PC-9 (cell line): ENCODE measurements at regions not wholly inside any gene's neighbourhood (a gene's known extent, or its start where the extent isn't known, plus 50 kb on each side); places are given as distances from the start of the nearest gene placed in this dataset.

ENCODE experiments used
- EZH2 ChIP-seq: fragments of 200-600 bp; sonication (generic); IDR thresholded peaks from 2 replicates; pipeline ENCODE4 v1.8.0; 2017; ENCODE audit warnings: antibody characterized with exemption, low read depth
- TF ChIP-seq, protein P1 (sequence below): fragments of 200-600 bp; sonication (generic); conservative IDR thresholded peaks from 2 replicates; pipeline ENCODE4 v1.6.1; 2017; ENCODE audit warnings: mixed run types, antibody characterized with exemption, mild to moderate bottlenecking, moderate library complexity

DNA sequence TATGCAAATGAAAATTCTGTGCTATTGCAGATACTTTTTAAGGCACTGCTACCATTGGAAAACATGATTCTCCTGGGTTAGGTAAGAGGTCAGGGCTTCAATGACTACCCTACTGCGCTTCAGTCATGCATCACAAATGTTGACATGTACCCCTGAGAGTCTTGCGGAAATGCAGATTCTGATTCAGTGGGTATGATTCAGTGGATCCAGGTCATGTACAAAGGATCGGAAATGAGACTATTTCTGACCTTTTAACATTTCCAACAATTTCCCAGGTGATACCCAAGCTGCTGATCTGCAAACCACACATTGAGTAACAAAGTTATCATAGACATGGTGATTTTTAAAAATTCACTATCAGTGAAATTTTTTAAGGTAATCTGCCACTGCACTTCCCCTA lies 62.6 kb downstream of the DDX53 start:
- TF ChIP-seq, protein P1, sequence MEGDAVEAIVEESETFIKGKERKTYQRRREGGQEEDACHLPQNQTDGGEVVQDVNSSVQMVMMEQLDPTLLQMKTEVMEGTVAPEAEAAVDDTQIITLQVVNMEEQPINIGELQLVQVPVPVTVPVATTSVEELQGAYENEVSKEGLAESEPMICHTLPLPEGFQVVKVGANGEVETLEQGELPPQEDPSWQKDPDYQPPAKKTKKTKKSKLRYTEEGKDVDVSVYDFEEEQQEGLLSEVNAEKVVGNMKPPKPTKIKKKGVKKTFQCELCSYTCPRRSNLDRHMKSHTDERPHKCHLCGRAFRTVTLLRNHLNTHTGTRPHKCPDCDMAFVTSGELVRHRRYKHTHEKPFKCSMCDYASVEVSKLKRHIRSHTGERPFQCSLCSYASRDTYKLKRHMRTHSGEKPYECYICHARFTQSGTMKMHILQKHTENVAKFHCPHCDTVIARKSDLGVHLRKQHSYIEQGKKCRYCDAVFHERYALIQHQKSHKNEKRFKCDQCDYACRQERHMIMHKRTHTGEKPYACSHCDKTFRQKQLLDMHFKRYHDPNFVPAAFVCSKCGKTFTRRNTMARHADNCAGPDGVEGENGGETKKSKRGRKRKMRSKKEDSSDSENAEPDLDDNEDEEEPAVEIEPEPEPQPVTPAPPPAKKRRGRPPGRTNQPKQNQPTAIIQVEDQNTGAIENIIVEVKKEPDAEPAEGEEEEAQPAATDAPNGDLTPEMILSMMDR = no peak
- no peak for TF ChIP-seq EZH2
